Esophagus squamous epithelium (tissue), 5 donors: ENCODE measurements at regions not wholly inside any gene's neighbourhood (a gene's known extent, or its start where the extent isn't known, plus 50 kb on each side); places are given as distances from the start of the nearest gene placed in this dataset.
"Not testable (repeated sequence)": the region's sequence is repeated elsewhere in the genome, so short reads cannot be mapped to it uniquely, and the experiment has no call there.

ENCODE experiments used
- DNase-seq: peaks from one replicate; lab custom pipeline; 2025; lab: John Stamatoyannopoulos, UW
- H3K27ac ChIP-seq, 4 donors: fragments of 200-600 bp; sonication (generic); one replicate each; pipeline ENCODE4 v1.5.1; 2016 to 2019; ENCODE audit warnings: mild to moderate bottlenecking in 1 of 4
- H3K27me3 ChIP-seq, 4 donors: fragments of 200-600 bp; sonication (generic); 1 replicate in 3 of 4; 2 replicates in 1 of 4; pipeline versions ENCODE4 v1.5.1 to v1.6.0; 2017 to 2021; ENCODE audit warnings: antibody characterized with exemption in 1 of 4
- H3K36me3 ChIP-seq, 3 donors: fragments of 200-600 bp; sonication (generic); one replicate each; pipeline ENCODE4 v1.5.1; 2016 to 2019
- H3K4me1 ChIP-seq, 3 donors: fragments of 200-600 bp; sonication (generic); one replicate each; pipeline ENCODE4 v1.5.1; 2017 to 2019
- H3K4me3 ChIP-seq, 4 donors: fragments of 200-600 bp; sonication (generic); 1 replicate in 3 of 4; 2 replicates in 1 of 4; pipeline ENCODE4 v1.5.1; 2016 to 2019; ENCODE audit warnings: mild to moderate bottlenecking in 2 of 4, moderate library complexity in 1 of 4
- H3K9me3 ChIP-seq, 3 donors: fragments of 200-600 bp; sonication (generic); one replicate each; pipeline ENCODE4 v1.5.1; 2016 to 2019
- CTCF ChIP-seq, 6 experiments: fragments of 450-650 bp in 4 of 6; fragments of 200-600 bp in 2 of 6; sonication (generic) in 2 of 6; IDR thresholded peaks; one replicate each; pipeline ENCODE4 v1.5.1; 2016 to 2019; ENCODE audit warnings: antibody characterized with exemption in 6 of 6, mild to moderate bottlenecking in 4 of 6, moderate library complexity in 4 of 6
- POLR2A ChIP-seq, 4 donors: fragments of 450-650 bp; IDR thresholded peaks; one replicate each; pipeline ENCODE4 v1.6.1; 2017; ENCODE audit warnings: antibody characterized with exemption in 4 of 4, mild to moderate bottlenecking in 4 of 4, moderate library complexity in 3 of 4
- WGBS, 2 donors: methylation state at CpG; one replicate each; pipeline ENCODE4 v1.1.5; 2018; 5-methylcytosine and 5-hydroxymethylcytosine counted together
- intact Hi-C: fragments of 100-400 bp; cut with DNase I; formaldehyde crosslinking; loops from one replicate; pipeline ENCODE4 v1.15.0; 2022
- donor health status: DM: yes; HTN: yes; CAD: no.

- H3K27me3 ChIP-seq, result no peaks in the 10 kb centered on the region
- no peaks in the 10 kb centered on the region for H3K9me3 ChIP-seq
- intact Hi-C loops, result no loop called here
- H3K36me3 ChIP-seq, result no peaks in the 10 kb centered on the region
- DNase-seq, result no peak
- H3K4me1 ChIP-seq, result peaks cover 0 to 36% (median 0%) of the 10 kb centered on the region in 3 donors
- no peak overlapping the region for H3K4me3 ChIP-seq
- TF ChIP-seq POLR2A (IDR thresholded peaks at IDR 0.05) (no peak), CTCF (IDR thresholded peaks at IDR 0.05) (no peak)
- WGBS, 2 donors, result 72 to 76% methylated on average over 3 of the region's 3 CpGs
- no peak overlapping the region for H3K27ac ChIP-seq
These were observed 107.5 kb upstream of the SCAF8 start for GRCh38 chr6:154625721-154626120.

GRCh38 chr6:154629127-154629526 is 104.1 kb upstream of the SCAF8 start:
- no peaks in the 10 kb centered on the region for H3K36me3 ChIP-seq
- no peaks in the 10 kb centered on the region for H3K9me3 ChIP-seq
- 91 to 92% methylated on average over 1 of the region's 1 CpG for WGBS, 2 donors
- intact Hi-C loops, result no loop called here
- no peak for DNase-seq
- no peak overlapping the region for H3K4me3 ChIP-seq
- H3K27me3 ChIP-seq, result no peaks in the 10 kb centered on the region
- no peak for TF ChIP-seq CTCF (IDR thresholded peaks at IDR 0.05)
- TF ChIP-seq POLR2A (IDR thresholded peaks at IDR 0.05), result no peak
- no peak overlapping the region for H3K27ac ChIP-seq
- H3K4me1 ChIP-seq, result peaks cover 0 to 3% (median 0%) of the 10 kb centered on the region in 3 donors

GRCh38 chr6:154632119-154632518 is 101.1 kb upstream of the SCAF8 start:
- no peaks in the 10 kb centered on the region for H3K4me1 ChIP-seq
- no peak for TF ChIP-seq CTCF (IDR thresholded peaks at IDR 0.05)
- TF ChIP-seq POLR2A (IDR thresholded peaks at IDR 0.05), result no peak
- intact Hi-C loops, result no loop called here

GRCh38 chr6:154637392-154637791 is 95.8 kb upstream of the SCAF8 start:
- Histone ChIP-seq H3K4me3 (no peak overlapping the region), H3K27ac (no peak overlapping the region), H3K27me3 (no peaks in the 10 kb centered on the region), H3K9me3 (no peaks in the 10 kb centered on the region), H3K36me3 (no peaks in the 10 kb centered on the region), H3K4me1 (peaks cover 0 to 4% (median 0%) of the 10 kb centered on the region in 3 donors)
- intact Hi-C loops, result no loop called here
- DNase-seq, result no peak
- TF ChIP-seq CTCF (IDR thresholded peaks at IDR 0.05) (no peak), POLR2A (IDR thresholded peaks at IDR 0.05) (no peak)
- 63 to 81% methylated on average over 3 to 4 of the region's 4 CpGs for WGBS, 2 donors

More at GRCh38 chr6:154632119-154632518, 101.1 kb upstream of the SCAF8 start:
- Histone ChIP-seq H3K27ac (no peak overlapping the region), H3K27me3 (no peaks in the 10 kb centered on the region), H3K4me3 (no peak overlapping the region), H3K9me3 (no peaks in the 10 kb centered on the region), H3K36me3 (no peaks in the 10 kb centered on the region)
- 20 to 23% methylated on average over 2 of the region's 2 CpGs for WGBS, 2 donors
- no peak for DNase-seq

- 27 to 40% methylated on average over 3 of the region's 3 CpGs for WGBS, 2 donors
- no peak for TF ChIP-seq POLR2A (IDR thresholded peaks at IDR 0.05)
- no peak for TF ChIP-seq CTCF (IDR thresholded peaks at IDR 0.05)
These were observed 94.8 kb upstream of the SCAF8 start for GRCh38 chr6:154638369-154638768.

GRCh38 chr6:154639196-154639595 is 94.0 kb upstream of the SCAF8 start:
- H3K36me3 ChIP-seq, H3K4me3 ChIP-seq, H3K9me3 ChIP-seq, H3K4me1 ChIP-seq, intact Hi-C loops, H3K27me3 ChIP-seq, H3K27ac ChIP-seq, DNase-seq: not testable (repeated sequence)
- WGBS, 2 donors, result 88 to 89% methylated on average over 6 to 7 of the region's 7 CpGs

More at GRCh38 chr6:154638369-154638768, 94.8 kb upstream of the SCAF8 start:
- Histone ChIP-seq H3K36me3 (no peaks in the 10 kb centered on the region), H3K4me1 (peaks cover 0 to 4% (median 0%) of the 10 kb centered on the region in 3 donors), H3K4me3 (no peak overlapping the region), H3K27ac (no peak overlapping the region), H3K27me3 (no peaks in the 10 kb centered on the region), H3K9me3 (no peaks in the 10 kb centered on the region)
- no peak for DNase-seq
- intact Hi-C loops, result no loop called here
